IMR-90 (cell line): ENCODE measurements at regions not wholly inside any gene's neighbourhood (a gene's known extent, or its start where the extent isn't known, plus 50 kb on each side); places are given as distances from the start of the nearest gene placed in this dataset.

ENCODE experiments used
- ATAC-seq: fragments of 200-7000 bp; cut with Tn5 transposase; 2 replicates; pipeline ENCODE4 v1.9.1; 2020; ENCODE audit warnings: low read depth, mild to moderate bottlenecking, moderate library complexity
- BruUV-seq: library from RNA; stranded (reverse); fragments of 400-500 nt; replicated peaks from 2 replicates; lab custom pipeline; 2021; lab: Mats Ljungman, UMichigan
- CTCF ChIA-PET: fragments of 300-600 bp; formaldehyde crosslinking; extraction: SDS; loops from one replicate; lab custom pipeline; 2021; ENCODE audit warnings: antibody characterized with exemption; lab: Yijun Ruan, JAX
- POLR2A ChIA-PET: fragments of 300-600 bp; sonication (Branson Sonifier 250); formaldehyde crosslinking; loops from one replicate; lab custom pipeline; 2022; ENCODE audit warnings: antibody characterized with exemption; ENCODE audit not compliant: unreplicated experiment; lab: Charles Lee
- DNase-seq: peaks from one replicate; pipeline ENCODE4 v3.0.0; 2013
- H2AFZ ChIP-seq: replicated peaks from 2 replicates; pipeline ENCODE3; 2013; ENCODE audit warnings: low read length, mild to moderate bottlenecking; ENCODE audit not compliant: poor library complexity
- H2AK5ac ChIP-seq: 2 replicates; pipeline ENCODE4 v1.6.1; 2013; ENCODE audit warnings: low read depth, low read length, inconsistent platforms
- H2AK9ac ChIP-seq: replicated peaks from 2 replicates; pipeline ENCODE3; 2013; ENCODE audit warnings: mild to moderate bottlenecking, low read depth, low read length, moderate library complexity; ENCODE audit not compliant: poor library complexity
- H2BK120ac ChIP-seq: 2 replicates; pipeline ENCODE4 v1.6.1; 2013; ENCODE audit warnings: low read depth, low read length, inconsistent platforms
- H2BK15ac ChIP-seq: 3 replicates; pipeline ENCODE4 v1.6.1; 2013; ENCODE audit warnings: low read depth, low read length, inconsistent platforms
- H2BK20ac ChIP-seq: 2 replicates; pipeline ENCODE4 v1.6.1; 2013; ENCODE audit warnings: low read depth, mild to moderate bottlenecking, inconsistent platforms, low read length, moderate library complexity
- H2BK5ac ChIP-seq: 2 replicates; pipeline ENCODE4 v1.6.1; 2013; ENCODE audit warnings: mild to moderate bottlenecking, low read depth, low read length, inconsistent platforms; ENCODE audit not compliant: poor library complexity, severe bottlenecking
- H3K14ac ChIP-seq: replicated peaks from 2 replicates; pipeline ENCODE4 v1.6.1; 2013; ENCODE audit warnings: low read depth, low read length, inconsistent platforms
- H3K18ac ChIP-seq: 2 replicates; pipeline ENCODE4 v1.6.1; 2013; ENCODE audit warnings: low read depth, low read length, control low read depth
- H3K23ac ChIP-seq: 2 replicates; pipeline ENCODE4 v1.6.1; 2013; ENCODE audit warnings: low read depth, low read length, inconsistent platforms
- H3K27ac ChIP-seq: 2 replicates; pipeline ENCODE4 v1.5.1; 2013; ENCODE audit warnings: mild to moderate bottlenecking, control low read depth, low read length; ENCODE audit not compliant: insufficient read depth
- H3K27me3 ChIP-seq: 2 replicates; pipeline ENCODE4 v1.6.1; 2013; ENCODE audit warnings: low read length; ENCODE audit not compliant: control insufficient read depth, insufficient read depth
- H3K36me3 ChIP-seq: 2 replicates; pipeline ENCODE4 v1.6.1; 2013; ENCODE audit warnings: low read length, mixed read lengths; ENCODE audit not compliant: control insufficient read depth, insufficient read depth
- H3K4ac ChIP-seq: 2 replicates; pipeline ENCODE4 v1.6.1; 2013; ENCODE audit warnings: low read depth, low read length, inconsistent platforms
- H3K4me1 ChIP-seq: 2 replicates; pipeline ENCODE4 v1.6.1; 2013; ENCODE audit warnings: low read length, mixed read lengths; ENCODE audit not compliant: control insufficient read depth, insufficient read depth
- H3K4me2 ChIP-seq: 2 replicates; pipeline ENCODE4 v1.6.1; 2013; ENCODE audit warnings: low read depth, mild to moderate bottlenecking, control low read depth, low read length, moderate library complexity
- H3K4me3 ChIP-seq: 2 replicates; pipeline ENCODE4 v1.5.1; 2013; ENCODE audit warnings: low read depth, mild to moderate bottlenecking, control low read depth, low read length, moderate library complexity; ENCODE audit not compliant: insufficient read depth
- H3K56ac ChIP-seq: 2 replicates; pipeline ENCODE4 v1.6.1; 2013; ENCODE audit warnings: low read length, inconsistent platforms; ENCODE audit not compliant: insufficient read depth; ENCODE audit errors: extremely low read depth
- H3K79me1 ChIP-seq, 2 experiments: 2 replicates each; pipeline ENCODE4 v1.6.1; 2013; ENCODE audit warnings: low read length in 2 of 2, inconsistent platforms in 1 of 2, low read depth in 1 of 2
- H3K9ac ChIP-seq: 2 replicates; pipeline ENCODE4 v1.6.1; 2013; ENCODE audit warnings: low read depth, low read length, control low read depth
- H3K9me1 ChIP-seq: 2 replicates; pipeline ENCODE4 v1.6.1; 2013; ENCODE audit warnings: low read length, inconsistent platforms; ENCODE audit not compliant: insufficient read depth
- H3K9me3 ChIP-seq: 2 replicates; pipeline ENCODE4 v1.6.1; 2013; ENCODE audit warnings: low read length; ENCODE audit not compliant: control insufficient read depth, insufficient read depth
- H4K20me1 ChIP-seq: 2 replicates; pipeline ENCODE4 v1.6.1; 2013; ENCODE audit warnings: low read length, inconsistent platforms; ENCODE audit not compliant: insufficient read depth
- H4K5ac ChIP-seq: 2 replicates; pipeline ENCODE4 v1.6.1; 2013; ENCODE audit warnings: mild to moderate bottlenecking, low read depth, low read length, control low read depth
- H4K8ac ChIP-seq, 2 experiments: 2 replicates each; pipeline ENCODE4 v1.6.1; 2013; ENCODE audit warnings: low read depth in 2 of 2, low read length in 2 of 2, control low read depth in 1 of 2, inconsistent platforms in 1 of 2
- H4K91ac ChIP-seq: 2 replicates; pipeline ENCODE4 v1.6.1; 2013; ENCODE audit warnings: low read depth, low read length, inconsistent platforms; ENCODE audit not compliant: insufficient read depth
- BHLHE40 ChIP-seq: fragments of 150-350 bp; IDR thresholded peaks from 2 replicates; pipeline ENCODE4 v1.6.1; 2016; ENCODE audit warnings: mild to moderate bottlenecking, low read depth, low read length
- CEBPB ChIP-seq: IDR thresholded peaks from 2 replicates; pipeline ENCODE4 v1.6.1; 2012; ENCODE audit warnings: low read depth, low read length, improper control_type of control experiment
- CHD1 ChIP-seq: IDR thresholded peaks from 2 replicates; pipeline ENCODE4 v1.6.1; 2012; ENCODE audit warnings: low read depth, low read length, improper control_type of control experiment
- ELK1 ChIP-seq: fragments of 150-350 bp; IDR thresholded peaks from 2 replicates; pipeline ENCODE4 v1.6.1; 2016; ENCODE audit warnings: low read depth, mild to moderate bottlenecking, low read length, moderate library complexity, borderline replicate concordance
- FOS ChIP-seq: fragments of 150-350 bp; IDR thresholded peaks from 2 replicates; pipeline ENCODE4 v1.6.1; 2016; ENCODE audit warnings: low read depth, low read length
- MAFK ChIP-seq: IDR thresholded peaks from 2 replicates; pipeline ENCODE4 v1.6.1; 2012; ENCODE audit warnings: low read depth, low read length, improper control_type of control experiment
- MAZ ChIP-seq: IDR thresholded peaks from 2 replicates; pipeline ENCODE4 v1.6.1; 2012; ENCODE audit warnings: low read depth, mild to moderate bottlenecking, low read length, improper control_type of control experiment, moderate library complexity, borderline replicate concordance
- MXI1 ChIP-seq: IDR thresholded peaks from 2 replicates; pipeline ENCODE4 v1.6.1; 2012; ENCODE audit warnings: low read depth, mild to moderate bottlenecking, low read length, moderate library complexity, borderline replicate concordance
- NFE2L2 ChIP-seq: fragments of 150-350 bp; IDR thresholded peaks from 2 replicates; pipeline ENCODE4 v1.6.1; 2016; ENCODE audit warnings: low read depth, mild to moderate bottlenecking, low read length
- POLR2A ChIP-seq: IDR thresholded peaks from 2 replicates; pipeline ENCODE4 v1.6.1; 2012; ENCODE audit warnings: mild to moderate bottlenecking, low read depth, low read length
- RAD21 ChIP-seq: IDR thresholded peaks from 2 replicates; pipeline ENCODE4 v1.6.1; 2012; ENCODE audit warnings: low read length, improper control_type of control experiment
- RCOR1 ChIP-seq: IDR thresholded peaks from 2 replicates; pipeline ENCODE4 v1.6.1; 2012; ENCODE audit warnings: mild to moderate bottlenecking, low read length, improper control_type of control experiment; ENCODE audit not compliant: insufficient replicate concordance
- RFX5 ChIP-seq: IDR thresholded peaks from 2 replicates; pipeline ENCODE4 v1.8.0; 2012; ENCODE audit warnings: low read depth, mild to moderate bottlenecking, low read length, moderate library complexity
- SMC3 ChIP-seq: fragments of 150-350 bp; IDR thresholded peaks from 2 replicates; pipeline ENCODE4 v1.6.1; 2016; ENCODE audit warnings: low read depth, mild to moderate bottlenecking, antibody characterized with exemption, low read length, moderate library complexity
- WGBS, 2 experiments: methylation state at CpG; one replicate each; pipeline versions ENCODE4 v1.1.5 to v1.1.7; 2013; ENCODE audit warnings: missing lambda C conversion rate in 2 of 2; ENCODE audit not compliant: insufficient read length in 1 of 2; ENCODE audit errors: extremely low coverage in 2 of 2; 5-methylcytosine and 5-hydroxymethylcytosine counted together
- dilution Hi-C: fragments of 300-500 bp; cut with HindIII; formaldehyde crosslinking; loops from one replicate; pipeline ENCODE4 v1.14.3; 2018; ENCODE audit warnings: low sequenced_read_pairs; ENCODE audit not compliant: unreplicated experiment
- in situ Hi-C: fragments of 300-500 bp; cut with MboI; formaldehyde crosslinking; loops from 3 replicates; pipeline ENCODE4 v1.14.3; 2019; ENCODE audit warnings: low sequenced_read_pairs, inconsistent platforms, mixed read lengths
- intact Hi-C: fragments of 100-400 bp; cut with micrococcal nuclease; formaldehyde crosslinking; loops from 2 replicates; pipeline ENCODE4 v1.10.0; 2022
- TF ChIP-seq, protein P1 (sequence below): fragments of 150-350 bp; IDR thresholded peaks from 2 replicates; pipeline ENCODE4 v1.6.1; 2017; ENCODE audit warnings: mild to moderate bottlenecking, antibody characterized with exemption, low read length, low read depth
- TF ChIP-seq, protein P2 (sequence below): conservative IDR thresholded peaks from 2 replicates; pipeline ENCODE4 v1.5.1; 2012; ENCODE audit warnings: mild to moderate bottlenecking, low read depth, low read length, improper control_type of control experiment

DNA sequence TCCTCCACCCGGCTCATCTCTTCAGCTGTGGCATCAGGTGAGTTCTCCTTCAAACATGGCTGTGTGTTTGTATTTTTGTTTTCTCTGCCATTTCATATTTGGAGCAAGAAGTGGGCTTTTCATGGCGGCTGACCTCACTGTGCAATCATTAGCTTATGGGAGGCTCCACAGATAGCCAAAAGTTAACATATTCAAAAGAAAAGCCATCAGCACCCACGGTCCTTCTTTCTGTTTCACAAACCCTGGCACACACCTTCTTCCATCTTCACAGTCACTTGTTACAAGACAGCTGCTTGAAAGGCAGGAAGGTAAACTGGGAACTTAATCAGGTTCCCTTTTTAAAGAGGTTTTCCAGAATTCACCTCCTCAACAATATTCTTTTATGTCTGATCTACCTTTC, 69.3 kb upstream of the ATP12A start:
- Histone ChIP-seq H2BK120ac (no peak overlapping the region), H3K56ac (no peak overlapping the region), H3K4me3 (no peak overlapping the region), H2AK9ac (no peak overlapping the region), H3K9me1 (no peaks in the 10 kb centered on the region), H3K36me3 (no peaks in the 10 kb centered on the region), H3K4ac (no peak overlapping the region), H3K9ac (no peak overlapping the region), H3K79me1 (no peaks in the 10 kb centered on the region), H4K8ac (no peak overlapping the region), H3K23ac (no peak overlapping the region), H4K91ac (no peak overlapping the region), H2BK5ac (no peak overlapping the region), H3K4me1 (no peaks in the 10 kb centered on the region), H3K9me3 (no peaks in the 10 kb centered on the region; the same call in 1 of the 2 replicates), H3K14ac (no peak overlapping the region), H2BK20ac (no peak overlapping the region), H3K27me3 (peaks cover 2% of the 10 kb centered on the region; the same call in 1 of the 2 replicates), H3K4me2 (no peak overlapping the region), H2AFZ (no peak overlapping the region), H3K18ac (no peak overlapping the region), H2AK5ac (no peak overlapping the region), H3K27ac (no peak overlapping the region), H4K20me1 (no peaks in the 10 kb centered on the region), H2BK15ac (no peak overlapping the region), H4K5ac (no peak overlapping the region)
- ATAC-seq: no peak
- dilution Hi-C loops: no loop called here
- POLR2A ChIA-PET: no interaction called here
- TF ChIP-seq RAD21 (no peak), MAFK (no peak), NFE2L2 (no peak), BHLHE40 (no peak), MAZ (no peak), POLR2A (no peak), CHD1 (no peak), FOS (no peak), RCOR1 (no peak), ELK1 (no peak), SMC3 (no peak), RFX5 (no peak), CEBPB (no peak), MXI1 (no peak)
- TF ChIP-seq, protein P1, sequence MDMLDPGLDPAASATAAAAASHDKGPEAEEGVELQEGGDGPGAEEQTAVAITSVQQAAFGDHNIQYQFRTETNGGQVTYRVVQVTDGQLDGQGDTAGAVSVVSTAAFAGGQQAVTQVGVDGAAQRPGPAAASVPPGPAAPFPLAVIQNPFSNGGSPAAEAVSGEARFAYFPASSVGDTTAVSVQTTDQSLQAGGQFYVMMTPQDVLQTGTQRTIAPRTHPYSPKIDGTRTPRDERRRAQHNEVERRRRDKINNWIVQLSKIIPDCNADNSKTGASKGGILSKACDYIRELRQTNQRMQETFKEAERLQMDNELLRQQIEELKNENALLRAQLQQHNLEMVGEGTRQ: no peak
- TF ChIP-seq, protein P2, sequence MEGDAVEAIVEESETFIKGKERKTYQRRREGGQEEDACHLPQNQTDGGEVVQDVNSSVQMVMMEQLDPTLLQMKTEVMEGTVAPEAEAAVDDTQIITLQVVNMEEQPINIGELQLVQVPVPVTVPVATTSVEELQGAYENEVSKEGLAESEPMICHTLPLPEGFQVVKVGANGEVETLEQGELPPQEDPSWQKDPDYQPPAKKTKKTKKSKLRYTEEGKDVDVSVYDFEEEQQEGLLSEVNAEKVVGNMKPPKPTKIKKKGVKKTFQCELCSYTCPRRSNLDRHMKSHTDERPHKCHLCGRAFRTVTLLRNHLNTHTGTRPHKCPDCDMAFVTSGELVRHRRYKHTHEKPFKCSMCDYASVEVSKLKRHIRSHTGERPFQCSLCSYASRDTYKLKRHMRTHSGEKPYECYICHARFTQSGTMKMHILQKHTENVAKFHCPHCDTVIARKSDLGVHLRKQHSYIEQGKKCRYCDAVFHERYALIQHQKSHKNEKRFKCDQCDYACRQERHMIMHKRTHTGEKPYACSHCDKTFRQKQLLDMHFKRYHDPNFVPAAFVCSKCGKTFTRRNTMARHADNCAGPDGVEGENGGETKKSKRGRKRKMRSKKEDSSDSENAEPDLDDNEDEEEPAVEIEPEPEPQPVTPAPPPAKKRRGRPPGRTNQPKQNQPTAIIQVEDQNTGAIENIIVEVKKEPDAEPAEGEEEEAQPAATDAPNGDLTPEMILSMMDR: no peak
- in situ Hi-C loops: no loop called here
- DNase-seq: no peak
- no CpG with 5 or more reads among the region's 3 CpGs for WGBS, 2 experiments
- intact Hi-C loops: no loop called here
- CTCF ChIA-PET: no interaction called here
- no TSS peak for BruUV-seq
